ENCODE measurements at regions not wholly inside any gene's neighbourhood (a gene's known extent, or its start where the extent isn't known, plus 50 kb on each side); places are given as distances from the start of the nearest gene placed in this dataset.

GRCh38 chr12:96136161-96136560 is 58.0 kb upstream of the ELK3 start:
- DNase-seq, result peak; percentile 63

- no peak for DNase-seq
Observed at GRCh38 chr12:96136725-96137378, 57.3 kb upstream of the ELK3 start.

GRCh38 chr12:96140174-96140573 is 54.0 kb upstream of the ELK3 start:
- DNase-seq, result no peak

- no peak for DNase-seq
Observed at GRCh38 chr12:96141216-96141912, 52.8 kb upstream of the ELK3 start.

GRCh38 chr12:96143392-96143791 is 50.8 kb upstream of the ELK3 start:
- DNase-seq, result no peak

GRCh38 chr12:96143827-96144565 is 50.2 kb upstream of the ELK3 start:
- DNase-seq, result no peak
